ENCODE measurements at regions not wholly inside any gene's neighbourhood (a gene's known extent, or its start where the extent isn't known, plus 50 kb on each side); places are given as distances from the start of the nearest gene placed in this dataset.

- no peak overlapping the region for H3K4me2 ChIP-seq (ENCODE audit: insufficient read depth, low read length)
- H2AFZ ChIP-seq (ENCODE audit: low read depth, low read length) = no peak overlapping the region
- no peak overlapping the region for H3K4me3 ChIP-seq (ENCODE audit: low read depth in 1 of 2, low read length in 2 of 2)
- no peaks in the 10 kb centered on the region for H3K79me2 ChIP-seq (ENCODE audit: insufficient read depth, low read length)
- no peak for TF ChIP-seq EZH2 (IDR thresholded peaks at IDR 0.05; ENCODE audit: borderline replicate concordance, low read depth, low read length, severe bottlenecking)
- TF ChIP-seq, protein P1, sequence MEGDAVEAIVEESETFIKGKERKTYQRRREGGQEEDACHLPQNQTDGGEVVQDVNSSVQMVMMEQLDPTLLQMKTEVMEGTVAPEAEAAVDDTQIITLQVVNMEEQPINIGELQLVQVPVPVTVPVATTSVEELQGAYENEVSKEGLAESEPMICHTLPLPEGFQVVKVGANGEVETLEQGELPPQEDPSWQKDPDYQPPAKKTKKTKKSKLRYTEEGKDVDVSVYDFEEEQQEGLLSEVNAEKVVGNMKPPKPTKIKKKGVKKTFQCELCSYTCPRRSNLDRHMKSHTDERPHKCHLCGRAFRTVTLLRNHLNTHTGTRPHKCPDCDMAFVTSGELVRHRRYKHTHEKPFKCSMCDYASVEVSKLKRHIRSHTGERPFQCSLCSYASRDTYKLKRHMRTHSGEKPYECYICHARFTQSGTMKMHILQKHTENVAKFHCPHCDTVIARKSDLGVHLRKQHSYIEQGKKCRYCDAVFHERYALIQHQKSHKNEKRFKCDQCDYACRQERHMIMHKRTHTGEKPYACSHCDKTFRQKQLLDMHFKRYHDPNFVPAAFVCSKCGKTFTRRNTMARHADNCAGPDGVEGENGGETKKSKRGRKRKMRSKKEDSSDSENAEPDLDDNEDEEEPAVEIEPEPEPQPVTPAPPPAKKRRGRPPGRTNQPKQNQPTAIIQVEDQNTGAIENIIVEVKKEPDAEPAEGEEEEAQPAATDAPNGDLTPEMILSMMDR (IDR thresholded peaks at IDR 0.05; ENCODE audit: borderline replicate concordance, extremely low read depth, low read length, poor library complexity, severe bottlenecking) = no peak
- no peaks in the 10 kb centered on the region for H3K4me1 ChIP-seq (ENCODE audit: insufficient read depth, low read length)
- H3K27me3 ChIP-seq (ENCODE audit: insufficient read depth, low read length, poor library complexity) = no peaks in the 10 kb centered on the region
- ATAC-seq (ENCODE audit: insufficient read depth, low read depth) = no peak
- no peak overlapping the region for H3K27ac ChIP-seq (ENCODE audit: low read length)
- no peak for DNase-seq
- no peaks in the 10 kb centered on the region for H3K36me3 ChIP-seq (ENCODE audit: insufficient read depth, low read length)
- H4K20me1 ChIP-seq (ENCODE audit: insufficient read depth, low read length) = no peaks in the 10 kb centered on the region
- no peak overlapping the region for H3K9ac ChIP-seq (ENCODE audit: low read depth, low read length)
- no peaks in the 10 kb centered on the region for H3K9me3 ChIP-seq (ENCODE audit: insufficient read depth, low read length, severe bottlenecking)
Measured at GRCh38 chr5:61995486-61995885, 310.5 kb upstream of the KIF2A start.

- H3K79me2 ChIP-seq (ENCODE audit: insufficient read depth, low read length) = no peaks in the 10 kb centered on the region
- no peak for ATAC-seq (ENCODE audit: insufficient read depth, low read depth)
- no peak overlapping the region for H3K9ac ChIP-seq (ENCODE audit: low read depth, low read length)
- H3K27ac ChIP-seq (ENCODE audit: low read length) = no peak overlapping the region
- H3K36me3 ChIP-seq (ENCODE audit: insufficient read depth, low read length) = no peaks in the 10 kb centered on the region
- TF ChIP-seq EZH2 (IDR thresholded peaks at IDR 0.05; ENCODE audit: borderline replicate concordance, low read depth, low read length, severe bottlenecking) = no peak
- TF ChIP-seq, protein P1 (IDR thresholded peaks at IDR 0.05; ENCODE audit: borderline replicate concordance, extremely low read depth, low read length, poor library complexity, severe bottlenecking) = no peak
- H3K4me1 ChIP-seq (ENCODE audit: insufficient read depth, low read length) = no peaks in the 10 kb centered on the region
- H3K4me2 ChIP-seq (ENCODE audit: insufficient read depth, low read length) = no peak overlapping the region
- no peak overlapping the region for H3K4me3 ChIP-seq (ENCODE audit: low read depth in 1 of 2, low read length in 2 of 2)
- H4K20me1 ChIP-seq (ENCODE audit: insufficient read depth, low read length) = no peaks in the 10 kb centered on the region
- DNase-seq = no peak
- no peak overlapping the region for H2AFZ ChIP-seq (ENCODE audit: low read depth, low read length)
- H3K27me3 ChIP-seq (ENCODE audit: insufficient read depth, low read length, poor library complexity) = peaks cover 4% of the 10 kb centered on the region
- H3K9me3 ChIP-seq (ENCODE audit: insufficient read depth, low read length, severe bottlenecking) = no peaks in the 10 kb centered on the region
Measured at GRCh38 chr5:61999371-61999770, 306.6 kb upstream of the KIF2A start.

DNA sequence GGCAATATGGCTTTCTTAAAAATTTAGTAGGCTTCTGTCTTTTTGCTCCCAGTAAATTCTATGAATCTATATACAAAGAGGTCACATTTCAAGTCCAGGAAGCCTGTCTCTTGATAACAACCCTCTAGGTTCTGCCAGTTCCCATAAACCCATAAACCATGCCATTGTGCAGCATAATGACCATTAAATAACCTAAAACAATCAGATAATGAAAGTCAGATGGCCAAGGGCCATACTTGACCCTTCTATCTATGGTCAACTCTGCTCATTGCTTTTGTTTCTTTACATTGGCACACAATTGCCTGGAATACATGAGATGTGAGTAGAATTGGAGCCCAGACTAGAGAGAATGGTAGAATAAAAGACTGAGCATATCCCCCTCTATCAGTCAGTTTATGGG is 305.4 kb upstream of the KIF2A start:
- H3K27ac ChIP-seq (ENCODE audit: low read length) = no peak overlapping the region
- H3K4me2 ChIP-seq (ENCODE audit: insufficient read depth, low read length) = no peak overlapping the region
- H4K20me1 ChIP-seq (ENCODE audit: insufficient read depth, low read length) = no peaks in the 10 kb centered on the region
- no peaks in the 10 kb centered on the region for H3K9me3 ChIP-seq (ENCODE audit: insufficient read depth, low read length, severe bottlenecking)
- H3K9ac ChIP-seq (ENCODE audit: low read depth, low read length) = no peak overlapping the region
- H3K4me1 ChIP-seq (ENCODE audit: insufficient read depth, low read length) = no peaks in the 10 kb centered on the region
- no peaks in the 10 kb centered on the region for H3K79me2 ChIP-seq (ENCODE audit: insufficient read depth, low read length)
- ATAC-seq (ENCODE audit: insufficient read depth, low read depth) (no peak), DNase-seq (no peak)
- H3K27me3 ChIP-seq (ENCODE audit: insufficient read depth, low read length, poor library complexity) = peaks cover 4% of the 10 kb centered on the region
- no peaks in the 10 kb centered on the region for H3K36me3 ChIP-seq (ENCODE audit: insufficient read depth, low read length)
- no peak for TF ChIP-seq EZH2 (IDR thresholded peaks at IDR 0.05; ENCODE audit: borderline replicate concordance, low read depth, low read length, severe bottlenecking)
- TF ChIP-seq, protein P1 (IDR thresholded peaks at IDR 0.05; ENCODE audit: borderline replicate concordance, extremely low read depth, low read length, poor library complexity, severe bottlenecking) = no peak
- H3K4me3 ChIP-seq (ENCODE audit: low read depth in 1 of 2, low read length in 2 of 2) = no peak overlapping the region
- no peak overlapping the region for H2AFZ ChIP-seq (ENCODE audit: low read depth, low read length)

DNA sequence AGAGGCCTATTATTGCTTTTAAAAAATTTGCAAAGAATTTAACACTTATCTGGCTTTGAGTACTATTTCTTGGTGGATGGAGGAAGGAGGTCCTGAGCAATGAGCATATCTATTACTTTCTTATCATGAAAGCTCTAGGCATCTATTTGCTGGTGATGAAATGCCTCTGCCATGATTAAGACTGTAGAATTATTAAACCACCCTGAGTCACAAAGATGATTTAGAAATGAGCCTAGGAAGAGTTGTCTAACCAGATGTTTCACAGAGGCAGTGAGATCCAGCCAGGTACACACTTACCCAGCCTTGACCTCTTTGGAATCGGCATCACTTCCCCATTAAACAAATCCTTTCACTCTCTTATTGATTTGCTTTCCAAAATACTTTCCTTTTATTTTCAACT is 304.4 kb upstream of the KIF2A start:
- H3K4me2 ChIP-seq (ENCODE audit: insufficient read depth, low read length) = no peak overlapping the region
- TF ChIP-seq, protein P1 (IDR thresholded peaks at IDR 0.05; ENCODE audit: borderline replicate concordance, extremely low read depth, low read length, poor library complexity, severe bottlenecking) = no peak
- TF ChIP-seq EZH2 (IDR thresholded peaks at IDR 0.05; ENCODE audit: borderline replicate concordance, low read depth, low read length, severe bottlenecking) = no peak
- H3K27me3 ChIP-seq (ENCODE audit: insufficient read depth, low read length, poor library complexity) = peaks cover 4% of the 10 kb centered on the region
- no peak overlapping the region for H2AFZ ChIP-seq (ENCODE audit: low read depth, low read length)
- no peaks in the 10 kb centered on the region for H3K36me3 ChIP-seq (ENCODE audit: insufficient read depth, low read length)
- DNase-seq (no peak), ATAC-seq (ENCODE audit: insufficient read depth, low read depth) (no peak)
- H3K79me2 ChIP-seq (ENCODE audit: insufficient read depth, low read length) = no peaks in the 10 kb centered on the region
- H3K27ac ChIP-seq (ENCODE audit: low read length) = no peak overlapping the region
- H3K4me3 ChIP-seq (ENCODE audit: low read depth in 1 of 2, low read length in 2 of 2) = no peak overlapping the region
- no peaks in the 10 kb centered on the region for H3K4me1 ChIP-seq (ENCODE audit: insufficient read depth, low read length)
- no peak overlapping the region for H3K9ac ChIP-seq (ENCODE audit: low read depth, low read length)
- no peaks in the 10 kb centered on the region for H4K20me1 ChIP-seq (ENCODE audit: insufficient read depth, low read length)
- H3K9me3 ChIP-seq (ENCODE audit: insufficient read depth, low read length, severe bottlenecking) = no peaks in the 10 kb centered on the region
